PC-3 (cell line): ENCODE measurements at regions not wholly inside any gene's neighbourhood (a gene's known extent, or its start where the extent isn't known, plus 50 kb on each side); places are given as distances from the start of the nearest gene placed in this dataset.

ENCODE experiments used
- ATAC-seq: fragments of 200-7000 bp; cut with Tn5 transposase; 2 replicates; pipeline ENCODE4 v1.9.1; 2020; ENCODE audit warnings: mild to moderate bottlenecking, moderate library complexity
- BruUV-seq: library from RNA; stranded (reverse); fragments of 400-500 nt; replicated peaks from 2 replicates; lab custom pipeline; 2021; lab: Mats Ljungman, UMichigan
- CTCF ChIA-PET: fragments of 300-600 bp; sonication (Branson Sonifier 250); formaldehyde crosslinking; loops from one replicate; lab custom pipeline; 2022; ENCODE audit warnings: antibody characterized with exemption; lab: Charles Lee
- POLR2A ChIA-PET: fragments of 300-600 bp; sonication (Branson Sonifier 250); formaldehyde crosslinking; loops from one replicate; lab custom pipeline; 2022; ENCODE audit warnings: antibody characterized with exemption; ENCODE audit not compliant: unreplicated experiment; lab: Charles Lee
- DNase-seq: peaks from one replicate; pipeline ENCODE4 v3.0.0-alpha.2; 2015
- H2AFZ ChIP-seq: fragments of 300-600 bp; sonication (generic); 2 replicates; pipeline ENCODE4 v1.6.0; 2016; ENCODE audit warnings: antibody characterized with exemption, low read length
- H3F3A ChIP-seq: fragments of 300-600 bp; sonication (generic); one replicate; pipeline ENCODE4 v1.6.0; 2017; ENCODE audit warnings: antibody characterized with exemption, low read length, control low read depth, mild to moderate bottlenecking; ENCODE audit not compliant: unreplicated experiment
- H3K27ac ChIP-seq: fragments of 300-600 bp; sonication (generic); 2 replicates; pipeline ENCODE4 v1.5.1; 2016; ENCODE audit warnings: mild to moderate bottlenecking, low read length
- H3K27me3 ChIP-seq: fragments of 300-600 bp; sonication (generic); 2 replicates; pipeline ENCODE4 v1.6.1; 2016; ENCODE audit warnings: low read length, mixed read lengths
- H3K36me3 ChIP-seq: fragments of 300-600 bp; sonication (generic); 2 replicates; pipeline ENCODE4 v1.6.1; 2016; ENCODE audit warnings: low read depth, mixed run types, low read length, mixed read lengths
- H3K4me1 ChIP-seq: fragments of 300-600 bp; sonication (generic); 2 replicates; pipeline ENCODE4 v1.5.1; 2016; ENCODE audit warnings: low read length; ENCODE audit not compliant: insufficient read depth
- H3K4me2 ChIP-seq: fragments of 300-600 bp; sonication (generic); 2 replicates; pipeline ENCODE4 v1.6.0; 2016; ENCODE audit warnings: low read length
- H3K4me3 ChIP-seq: fragments of 300-600 bp; sonication (generic); 2 replicates; pipeline ENCODE4 v1.5.1; 2016; ENCODE audit warnings: mild to moderate bottlenecking, low read length, mixed read lengths
- H3K79me2 ChIP-seq: fragments of 300-600 bp; sonication (generic); 2 replicates; pipeline ENCODE4 v1.6.1; 2017; ENCODE audit warnings: low read length, mixed read lengths
- H3K9ac ChIP-seq: fragments of 300-600 bp; sonication (generic); 2 replicates; pipeline ENCODE4 v1.6.0; 2016; ENCODE audit warnings: mild to moderate bottlenecking, low read length
- H3K9me2 ChIP-seq: fragments of 300-600 bp; sonication (generic); replicated peaks from 2 replicates; pipeline ENCODE4 v1.6.1; 2016; ENCODE audit warnings: mixed run types, low read length, mixed read lengths
- H3K9me3 ChIP-seq: fragments of 300-600 bp; sonication (generic); 2 replicates; pipeline ENCODE4 v1.6.1; 2016; ENCODE audit warnings: low read length, mixed read lengths
- H4K20me1 ChIP-seq: fragments of 300-600 bp; sonication (generic); 2 replicates; pipeline ENCODE4 v1.6.1; 2016; ENCODE audit warnings: low read length, mixed read lengths
- CTCF ChIP-seq: fragments of 300-600 bp; sonication (generic); conservative IDR thresholded peaks from 2 replicates; pipeline ENCODE4 v1.5.1; 2017; ENCODE audit warnings: antibody characterized with exemption, low read depth, mild to moderate bottlenecking, low read length
- EZH2 ChIP-seq: fragments of 300-600 bp; sonication (generic); IDR thresholded peaks from one replicate; pipeline ENCODE4 v1.6.1; 2017; ENCODE audit warnings: antibody characterized with exemption, mild to moderate bottlenecking, low read length; ENCODE audit not compliant: unreplicated experiment
- EZH2phosphoT487 ChIP-seq: fragments of 300-600 bp; sonication (generic); IDR thresholded peaks from 2 replicates; pipeline ENCODE4 v1.6.1; 2018; ENCODE audit warnings: mild to moderate bottlenecking, antibody characterized with exemption, low read length, borderline replicate concordance
- intact Hi-C: fragments of 100-400 bp; cut with micrococcal nuclease; formaldehyde crosslinking; loops from 2 replicates; pipeline ENCODE4 v1.9.0; 2023

- Histone ChIP-seq H3K79me2 (no peaks in the 10 kb centered on the region), H2AFZ (no peak overlapping the region), H3K27ac (no peak overlapping the region), H3K9me3 (no peaks in the 10 kb centered on the region), H4K20me1 (no peaks in the 10 kb centered on the region), H3F3A (no peaks in the 10 kb centered on the region), H3K9ac (no peak overlapping the region), H3K4me1 (peaks cover 3% of the 10 kb centered on the region; the same call in 1 of the 2 replicates), H3K36me3 (no peaks in the 10 kb centered on the region), H3K27me3 (no peaks in the 10 kb centered on the region), H3K4me2 (no peak overlapping the region), H3K4me3 (no peak overlapping the region), H3K9me2 (no peaks in the 10 kb centered on the region)
- intact Hi-C loops, result no loop called here
- ChIA-PET POLR2A (no interaction called here), CTCF (no interaction called here)
- no peak for TF ChIP-seq EZH2
- ATAC-seq, result no peak
- no peak for DNase-seq
- no TSS peak for BruUV-seq
These were observed 105.0 kb downstream of the ACKR3 start for GRCh38 chr2:236674646-236675045.

- no peaks in the 10 kb centered on the region for H3K9me3 ChIP-seq
- ChIA-PET CTCF (no interaction called here), POLR2A (no interaction called here)
- no peak for ATAC-seq
- no peak overlapping the region for H3K9ac ChIP-seq
- no peaks in the 10 kb centered on the region for H3K36me3 ChIP-seq
- H4K20me1 ChIP-seq, result no peaks in the 10 kb centered on the region
- intact Hi-C loops, result no loop called here
- DNase-seq, result no peak
- H3K27me3 ChIP-seq, result no peaks in the 10 kb centered on the region
- BruUV-seq, result no TSS peak
- no peaks in the 10 kb centered on the region for H3K9me2 ChIP-seq
- no peak overlapping the region for H3K4me3 ChIP-seq
- peaks cover 7% of the 10 kb centered on the region for H3K4me1 ChIP-seq
- H3K4me2 ChIP-seq, result no peak overlapping the region
- H2AFZ ChIP-seq, result no peak overlapping the region
- no peaks in the 10 kb centered on the region for H3F3A ChIP-seq
- H3K27ac ChIP-seq, result no peak overlapping the region
- no peaks in the 10 kb centered on the region for H3K79me2 ChIP-seq
- no peak for TF ChIP-seq CTCF
- TF ChIP-seq EZH2, result no peak
- no peak for TF ChIP-seq EZH2phosphoT487
These were observed 105.4 kb downstream of the ACKR3 start for GRCh38 chr2:236675051-236675450.

GRCh38 chr2:236675526-236675925, 105.9 kb downstream of the ACKR3 start:
- H3K9me3 ChIP-seq, result no peaks in the 10 kb centered on the region
- no peaks in the 10 kb centered on the region for H3K36me3 ChIP-seq
- H3K9me2 ChIP-seq, result no peaks in the 10 kb centered on the region
- H2AFZ ChIP-seq, result no peak overlapping the region
- H3K27me3 ChIP-seq, result no peaks in the 10 kb centered on the region
- ChIA-PET POLR2A (no interaction called here), CTCF (no interaction called here)
- no peaks in the 10 kb centered on the region for H4K20me1 ChIP-seq
- H3K4me1 ChIP-seq, result peaks cover 12% of the 10 kb centered on the region
- no peak overlapping the region for H3K4me3 ChIP-seq
- no peak overlapping the region for H3K9ac ChIP-seq
- no peak for ATAC-seq
- DNase-seq, result no peak
- intact Hi-C loops, result no loop called here
- H3F3A ChIP-seq, result no peaks in the 10 kb centered on the region
- BruUV-seq, result no TSS peak
- no peaks in the 10 kb centered on the region for H3K79me2 ChIP-seq
- no peak for TF ChIP-seq EZH2
- TF ChIP-seq CTCF, result no peak
- no peak for TF ChIP-seq EZH2phosphoT487
- no peak overlapping the region for H3K27ac ChIP-seq
- H3K4me2 ChIP-seq, result no peak overlapping the region
